Stimulated activated CD4-positive, alpha-beta T cell treated with anti-CD3 and anti-CD28 coated beads, Interleukin-12 subunit alpha, Interleukin-12 subunit beta, amount 100 ng/mL, for 48 hours (primary cell): ENCODE measurements at regions not wholly inside any gene's neighbourhood (a gene's known extent, or its start where the extent isn't known, plus 50 kb on each side); places are given as distances from the start of the nearest gene placed in this dataset.
"Not testable (repeated sequence)": the region's sequence is repeated elsewhere in the genome, so short reads cannot be mapped to it uniquely, and the experiment has no call there.

Experiments used
- DNase-seq, 3 donors: peaks; one replicate each; pipeline ENCODE4 v3.0.0-alpha.2; 2020; ENCODE audit warnings: low read depth in 2 of 3, low spot score in 1 of 3

DNA sequence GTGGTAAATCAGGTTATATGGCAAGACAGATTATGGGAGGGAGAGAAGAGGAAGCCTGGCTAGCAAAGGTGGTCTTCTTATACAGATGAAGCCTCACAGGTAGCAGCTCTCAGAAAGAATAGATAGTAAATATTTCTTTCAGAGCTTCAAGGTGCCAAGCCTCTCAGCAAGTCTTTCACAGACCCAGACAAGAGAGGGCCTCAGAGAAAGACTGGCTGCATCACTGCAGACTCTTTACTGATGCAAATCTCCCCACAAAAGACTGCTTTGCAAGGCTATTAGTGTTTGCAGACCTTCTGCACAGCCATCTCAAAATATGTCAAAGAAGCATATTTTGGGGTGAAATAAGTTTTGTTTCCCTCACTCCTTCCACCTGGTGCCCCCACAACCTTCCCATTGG is 372.4 kb upstream of the RND3 start:
- DNase-seq, result no peak

DNA sequence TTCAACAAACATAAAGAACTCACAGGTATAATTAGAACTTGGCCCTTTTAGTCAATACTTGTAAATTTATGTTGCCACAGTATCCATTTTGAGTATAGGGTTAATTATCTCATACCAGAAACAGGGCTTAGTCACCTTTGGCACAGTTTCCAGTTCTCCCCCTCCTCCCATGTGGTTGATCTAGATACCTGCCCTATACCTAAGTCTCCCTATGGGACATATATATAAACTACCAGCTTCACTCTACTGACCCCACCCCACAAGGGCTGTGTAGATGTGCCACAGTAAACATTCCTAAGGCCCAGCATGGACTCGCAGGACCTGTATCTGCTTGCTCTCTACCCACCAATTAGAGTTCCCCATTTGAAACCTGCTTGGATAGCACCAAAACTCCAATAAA is 371.7 kb upstream of the RND3 start:
- DNase-seq, result no peak

DNA sequence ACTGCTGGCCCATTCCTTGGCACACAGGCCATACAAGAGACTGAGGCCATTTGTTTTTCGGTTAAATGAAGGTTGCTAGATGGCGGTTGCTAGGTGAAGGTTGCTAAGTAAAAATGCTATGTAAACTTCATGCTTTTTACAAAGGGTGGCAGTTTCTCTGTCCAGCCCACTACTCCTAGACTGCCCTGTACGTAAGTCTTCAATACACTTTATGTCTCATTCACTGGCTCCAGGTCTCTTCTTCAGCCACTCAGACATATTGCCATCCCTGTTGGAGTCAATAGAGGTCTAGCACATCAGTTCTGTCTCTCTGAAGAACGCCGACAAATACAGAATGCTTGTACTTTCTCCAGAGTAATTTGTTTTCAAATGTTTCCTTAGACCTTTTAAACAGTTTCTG is 370.9 kb upstream of the RND3 start:
- DNase-seq, result no peak

DNA sequence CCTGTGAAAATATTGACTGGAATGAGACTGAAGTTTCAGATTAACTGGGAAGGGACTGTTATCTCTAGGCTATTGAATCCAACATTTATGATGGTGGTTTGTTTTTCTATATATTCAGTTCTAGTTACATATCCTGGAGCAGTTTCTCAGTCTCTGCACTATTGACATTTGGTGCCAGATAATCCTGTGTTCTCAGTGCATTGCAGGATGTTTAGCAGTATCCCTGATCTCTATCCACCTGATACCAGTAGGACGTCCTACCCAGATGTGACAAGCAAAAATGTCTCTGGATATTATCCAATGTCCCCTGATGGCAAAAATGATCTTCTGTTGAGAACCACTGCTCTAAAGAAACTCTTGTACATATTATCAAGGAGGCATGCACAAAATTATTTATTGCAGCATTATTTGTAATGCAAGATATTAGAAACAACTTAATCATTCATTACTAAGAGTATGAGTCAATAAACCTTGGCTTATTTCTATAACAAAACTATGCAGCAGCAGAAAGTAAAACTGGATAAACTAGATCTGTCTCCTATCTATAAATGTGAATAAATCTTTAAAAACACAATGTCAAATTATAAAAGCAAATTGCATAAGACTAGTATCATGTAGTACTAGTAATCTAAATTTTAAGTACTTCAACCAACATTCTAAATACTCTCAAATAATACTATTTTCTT is 369.3 kb upstream of the RND3 start:
- no peak for DNase-seq

DNA sequence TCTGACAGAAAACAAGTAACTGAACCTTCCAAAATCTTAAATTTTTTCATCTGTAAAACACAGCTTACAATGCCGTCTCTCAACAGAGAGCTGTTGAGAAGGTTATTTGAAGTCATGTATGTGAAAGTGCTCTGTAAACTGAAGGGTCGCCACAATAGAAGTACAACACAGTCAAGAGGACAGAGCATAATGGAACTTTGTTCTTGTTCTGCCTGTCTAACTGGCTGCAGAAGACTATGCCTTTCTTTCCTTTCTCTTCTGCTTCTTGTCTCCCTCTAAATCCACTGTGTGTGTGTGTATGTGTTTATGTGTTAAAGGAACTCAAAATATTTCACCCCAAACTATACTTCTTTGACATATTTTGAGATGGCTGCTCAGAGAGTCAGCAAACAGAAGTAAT is 365.8 kb upstream of the RND3 start:
- no peak for DNase-seq

DNA sequence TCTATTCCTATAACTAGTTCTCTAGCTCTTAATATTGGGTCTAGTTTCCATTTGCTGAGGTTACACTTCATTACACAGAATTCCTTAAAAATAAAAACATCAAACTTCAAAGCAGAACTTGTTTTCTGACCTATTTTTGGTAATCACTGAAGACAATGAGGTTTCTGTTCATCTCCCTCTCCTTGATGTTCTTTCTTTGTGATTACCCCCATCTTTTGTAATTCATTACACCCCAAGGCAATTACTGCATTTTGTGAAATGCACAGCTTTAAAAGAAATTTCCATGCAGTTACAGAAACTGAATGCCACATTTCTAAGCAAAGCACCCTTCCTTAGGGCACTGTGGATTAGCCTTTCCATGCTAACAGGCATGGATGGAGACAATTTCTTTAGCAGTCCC is 363.2 kb upstream of the RND3 start:
- no peak for DNase-seq

DNA sequence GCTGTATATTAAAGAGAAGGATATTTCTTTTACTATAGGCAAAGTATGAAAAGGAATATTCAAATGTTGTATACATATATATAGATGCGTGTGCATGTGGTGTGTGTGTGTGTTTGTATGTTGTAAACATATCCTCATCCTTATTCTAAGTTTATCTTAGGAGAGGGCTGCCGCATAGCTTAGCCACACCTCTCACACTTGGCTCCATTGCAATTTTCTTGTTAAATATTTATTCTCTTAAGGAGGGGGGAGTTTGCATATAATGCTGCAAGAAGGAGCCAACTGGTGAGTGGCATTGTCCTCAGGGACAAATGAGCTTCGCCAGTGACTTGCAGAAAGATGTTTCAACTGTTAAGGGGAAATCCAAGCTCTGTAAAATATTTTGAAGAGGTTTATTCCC is 360.1 kb upstream of the RND3 start:
- no peak for DNase-seq

DNA sequence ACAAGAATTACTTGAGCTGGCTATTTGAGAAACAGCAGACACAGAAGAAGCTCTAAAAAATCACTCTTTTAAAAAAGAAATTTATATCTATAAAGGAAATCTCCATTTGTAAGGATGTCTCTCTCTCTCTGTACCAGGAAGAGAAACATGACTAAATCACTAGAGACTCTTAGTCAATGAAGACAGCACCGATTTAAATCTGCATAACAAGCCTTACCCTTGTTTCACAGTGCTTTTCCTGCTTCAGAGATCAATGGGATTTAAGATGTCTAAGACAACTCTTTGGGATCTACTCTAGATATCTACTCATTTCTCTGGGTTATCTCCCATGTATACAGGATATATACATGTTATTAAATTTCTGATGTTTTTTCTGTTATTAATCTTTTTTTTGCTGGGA is 359.2 kb upstream of the RND3 start:
- DNase-seq, result no peak

DNA sequence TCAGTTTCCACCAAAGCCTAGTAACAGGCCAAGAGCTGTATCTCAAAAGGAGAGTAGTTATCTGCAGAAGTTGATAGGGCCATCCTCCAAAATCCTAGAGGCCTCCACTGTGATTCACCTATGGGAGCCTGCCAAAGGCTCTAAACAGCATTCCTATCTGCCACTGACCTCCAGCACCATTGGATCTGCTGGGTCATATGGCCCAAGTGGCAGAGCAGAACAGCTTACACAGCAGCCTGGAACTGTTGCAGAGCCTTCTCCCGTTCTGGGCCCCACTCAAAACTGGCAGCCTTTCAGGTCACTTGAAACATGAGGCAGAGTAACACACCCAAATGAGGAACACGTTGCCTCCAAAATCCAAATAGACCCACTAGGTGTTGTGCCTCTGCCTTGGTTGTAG is 345.2 kb upstream of the RND3 start:
- no peak for DNase-seq

DNA sequence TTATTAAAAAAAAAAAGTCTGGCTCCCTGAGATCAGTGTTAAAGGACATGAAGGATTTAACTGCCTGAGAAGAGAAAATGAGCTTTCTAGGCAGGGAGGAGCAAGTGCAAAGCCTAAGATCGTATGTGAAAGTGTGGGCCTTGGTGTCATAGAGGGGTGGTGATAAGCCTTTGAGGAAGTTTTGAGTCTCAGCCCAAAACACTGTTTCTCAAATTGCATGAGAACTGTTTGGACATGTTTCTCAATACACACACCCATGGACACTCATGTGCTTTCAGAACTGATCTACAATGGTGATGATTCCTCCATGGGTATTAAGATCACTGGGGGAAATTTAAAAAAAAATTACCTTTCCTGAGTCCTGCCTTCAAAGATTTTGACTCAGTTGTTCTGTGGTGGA is 336.7 kb upstream of the RND3 start:
- no peak for DNase-seq

DNA sequence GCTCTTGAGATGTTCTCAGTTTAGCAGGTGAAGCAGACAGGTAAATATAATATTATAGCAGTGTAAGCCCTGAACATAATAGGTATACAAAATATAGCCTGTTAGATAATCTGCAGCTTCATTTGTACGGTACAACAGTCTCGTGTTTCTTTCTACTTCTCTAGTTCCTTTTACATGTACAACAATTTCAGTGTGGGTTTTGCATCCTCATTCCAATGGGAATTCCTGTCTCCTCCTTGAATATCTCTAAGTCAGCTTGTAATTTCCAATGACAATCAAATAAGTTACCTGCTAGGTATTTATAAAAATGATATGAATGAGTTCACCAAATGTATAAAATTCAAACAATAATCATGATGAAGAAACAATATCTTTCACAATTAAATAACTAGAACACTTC is 330.0 kb upstream of the RND3 start:
- DNase-seq, result no peak

DNA sequence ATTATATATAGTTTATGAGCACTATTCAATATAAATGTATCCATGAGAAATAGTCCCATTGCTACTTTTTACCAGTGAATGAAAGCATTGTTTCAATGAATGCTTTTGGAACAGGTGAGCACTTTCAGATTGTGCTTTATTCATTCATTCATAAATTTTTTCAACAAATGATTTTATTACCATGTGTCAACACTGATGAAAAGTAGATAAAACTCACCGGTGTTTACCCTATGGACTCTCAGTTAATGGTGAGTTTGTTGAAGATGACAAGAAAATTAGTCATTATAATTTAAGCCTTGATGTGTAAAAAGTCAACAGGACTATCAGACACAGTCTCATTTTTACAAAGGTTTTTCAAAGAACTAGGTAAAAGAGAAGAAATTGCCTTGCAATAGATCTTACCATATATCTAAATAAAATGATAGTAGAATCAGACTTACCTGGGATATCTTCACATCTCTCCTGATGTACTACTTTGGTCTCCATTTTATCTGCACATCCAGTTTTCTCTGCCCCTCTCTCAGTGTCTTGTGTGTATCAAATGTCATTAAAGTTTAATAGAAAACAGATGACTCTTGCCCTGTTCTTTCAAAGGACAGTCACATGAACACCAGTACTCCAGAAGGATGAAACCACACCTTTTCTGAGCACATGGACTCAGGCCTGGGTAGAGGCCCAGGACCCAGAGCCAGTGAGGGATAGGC is 325.3 kb upstream of the RND3 start:
- DNase-seq, result no peak

DNA sequence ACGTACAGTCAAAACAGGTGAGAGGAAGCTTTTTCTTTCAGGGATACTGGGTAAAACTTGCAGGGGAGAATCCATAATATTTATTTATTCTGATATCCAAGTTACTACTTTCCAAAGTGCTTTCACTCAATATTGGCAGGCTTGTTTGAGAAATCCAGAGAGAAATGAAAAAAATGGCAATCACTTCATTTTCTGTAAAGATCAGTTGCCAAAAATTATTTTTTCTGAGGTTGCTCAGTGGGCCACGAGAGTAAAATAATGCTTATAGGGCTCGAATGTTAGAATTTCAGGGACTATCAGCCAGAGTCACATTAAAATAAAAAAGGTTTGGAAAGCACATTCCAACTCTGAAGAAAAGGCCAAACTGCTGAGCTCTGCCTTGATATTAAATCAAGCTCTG is 324.6 kb upstream of the RND3 start:
- DNase-seq, result no peak

DNA sequence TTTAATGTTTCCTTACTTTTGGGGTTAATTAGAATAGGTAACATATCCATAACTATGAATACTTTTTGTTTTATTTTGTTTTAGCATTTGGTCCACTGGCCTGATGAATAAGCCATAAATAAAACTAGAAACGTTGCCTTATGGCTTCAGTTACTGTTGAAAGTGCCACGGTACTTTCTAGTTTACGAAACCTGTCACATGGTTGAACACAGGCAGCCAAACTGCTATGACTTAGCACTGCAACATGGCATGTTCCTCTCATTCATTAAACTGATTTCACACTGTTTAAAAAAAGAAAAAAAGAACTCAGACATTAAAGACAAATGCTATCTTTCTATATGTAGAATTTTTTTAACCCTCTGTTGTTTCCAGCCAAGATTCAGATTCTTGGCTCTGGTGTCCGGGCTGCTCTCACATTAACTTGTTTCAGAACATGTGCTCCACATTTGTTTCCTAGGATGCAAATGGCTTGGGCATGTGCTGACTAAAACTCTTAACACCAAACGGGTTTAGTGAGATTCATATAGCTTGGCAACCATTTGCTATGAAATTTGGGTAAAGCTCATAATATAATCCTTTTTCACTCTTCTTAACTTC is 323.9 kb upstream of the RND3 start:
- no peak for DNase-seq

DNA sequence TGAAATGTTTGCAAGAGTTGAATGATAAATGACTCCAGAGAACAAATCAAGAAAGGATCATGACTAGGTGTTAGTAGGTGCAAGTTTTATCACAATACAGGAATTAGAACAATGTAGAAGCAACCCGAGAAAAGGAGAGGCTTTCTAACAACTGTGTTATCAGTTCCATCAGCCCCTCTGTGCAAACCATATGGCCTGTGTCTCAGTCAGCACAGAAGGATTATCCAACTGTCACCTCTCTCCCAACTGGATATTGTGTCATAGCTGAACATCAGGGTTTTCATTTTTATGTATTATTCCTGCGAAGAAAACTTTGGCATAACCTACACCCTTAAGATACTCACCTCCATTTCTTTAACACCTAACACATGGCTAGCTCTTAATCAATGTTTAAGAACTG is 321.6 kb upstream of the RND3 start:
- no peak for DNase-seq

DNA sequence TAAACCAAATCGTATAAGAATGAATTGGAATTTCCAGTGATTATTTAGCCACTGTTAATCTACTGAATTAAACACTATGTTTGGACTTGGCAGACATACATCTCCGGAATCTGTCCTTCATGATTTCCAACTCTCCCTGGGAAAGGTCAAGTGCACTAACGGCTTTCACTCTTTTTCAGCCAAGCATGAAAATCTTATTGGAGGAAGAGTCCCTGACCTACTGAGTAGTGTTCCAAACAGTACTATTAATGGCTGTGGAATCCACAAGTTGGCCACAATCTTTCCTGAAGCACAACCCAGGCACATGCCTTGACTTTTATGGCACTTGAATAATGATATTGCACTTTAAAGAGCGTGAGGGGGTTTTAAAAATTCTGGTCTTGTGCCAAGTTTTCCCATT is 318.9 kb upstream of the RND3 start:
- no peak for DNase-seq

DNA sequence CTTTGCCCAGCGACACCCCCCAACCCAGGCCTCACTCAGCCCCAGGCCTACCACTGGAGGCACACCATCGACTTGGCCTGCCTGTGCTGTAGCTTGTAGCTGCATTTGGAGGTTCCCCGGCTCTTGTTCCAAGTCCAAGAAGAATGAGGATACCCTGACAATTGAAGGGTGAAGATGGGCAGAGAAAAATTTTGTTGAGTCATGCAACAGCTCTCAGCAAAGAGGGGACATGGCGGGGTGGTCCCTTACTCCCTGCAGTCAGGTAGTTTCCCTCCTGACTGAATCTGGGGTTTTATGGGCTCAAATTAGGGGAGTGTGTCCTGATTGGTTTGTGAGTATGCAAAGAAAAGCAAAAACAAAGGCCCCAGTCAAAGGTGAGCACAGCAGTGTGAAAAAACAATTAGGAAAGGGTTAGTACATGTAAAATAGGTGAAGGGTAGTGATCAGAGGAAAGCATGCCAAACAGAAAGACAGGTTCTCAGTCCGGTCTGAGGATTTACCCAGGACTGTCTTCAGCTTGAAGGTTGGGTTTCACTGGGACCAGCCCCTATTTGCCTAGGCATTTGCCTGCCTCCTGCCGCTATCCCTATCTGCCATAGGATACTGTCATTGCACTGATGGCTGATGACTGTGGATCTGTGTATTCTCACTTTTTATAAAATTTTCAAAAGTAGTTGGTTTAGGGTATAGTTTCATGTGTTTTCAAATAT is 316.4 kb upstream of the RND3 start:
- DNase-seq, result no peak

DNA sequence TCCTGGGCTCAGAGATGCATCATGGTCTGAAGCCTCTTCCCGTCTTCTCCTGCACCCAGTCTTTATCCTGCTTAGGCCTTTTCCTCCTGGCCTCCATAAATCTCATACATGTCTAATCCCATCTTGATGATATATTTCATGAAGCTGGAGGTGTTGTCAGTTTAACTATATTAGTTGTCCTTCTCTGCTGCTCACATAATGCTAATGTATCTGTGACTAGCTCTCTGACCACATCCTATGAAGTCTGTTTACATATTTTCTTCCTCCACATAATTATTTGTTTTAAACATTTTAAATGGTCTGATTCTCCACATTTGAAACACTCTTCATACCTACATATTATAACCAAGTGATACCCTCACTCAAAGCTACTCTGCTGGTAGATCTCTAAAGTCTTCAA is 315.2 kb upstream of the RND3 start:
- DNase-seq, result no peak

DNA sequence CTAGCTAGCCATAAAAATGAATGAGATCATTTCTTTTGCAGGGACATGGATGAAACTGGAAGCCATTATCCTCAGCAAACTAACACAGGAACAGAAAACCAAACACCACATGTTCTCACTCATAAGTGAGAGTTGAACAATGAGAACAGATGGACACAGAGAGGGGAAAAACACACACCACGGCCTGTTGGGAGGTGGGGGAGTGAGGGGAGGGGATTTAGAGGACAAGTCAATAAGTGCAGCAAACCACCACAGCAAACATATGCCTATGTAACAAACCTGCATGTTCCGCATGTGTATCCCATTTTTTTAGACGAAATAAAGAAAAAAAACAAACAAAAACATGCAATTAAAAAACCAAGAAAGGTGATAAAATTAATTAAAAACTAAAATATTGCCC is 308.8 kb upstream of the RND3 start:
- not testable (repeated sequence) for DNase-seq

DNA sequence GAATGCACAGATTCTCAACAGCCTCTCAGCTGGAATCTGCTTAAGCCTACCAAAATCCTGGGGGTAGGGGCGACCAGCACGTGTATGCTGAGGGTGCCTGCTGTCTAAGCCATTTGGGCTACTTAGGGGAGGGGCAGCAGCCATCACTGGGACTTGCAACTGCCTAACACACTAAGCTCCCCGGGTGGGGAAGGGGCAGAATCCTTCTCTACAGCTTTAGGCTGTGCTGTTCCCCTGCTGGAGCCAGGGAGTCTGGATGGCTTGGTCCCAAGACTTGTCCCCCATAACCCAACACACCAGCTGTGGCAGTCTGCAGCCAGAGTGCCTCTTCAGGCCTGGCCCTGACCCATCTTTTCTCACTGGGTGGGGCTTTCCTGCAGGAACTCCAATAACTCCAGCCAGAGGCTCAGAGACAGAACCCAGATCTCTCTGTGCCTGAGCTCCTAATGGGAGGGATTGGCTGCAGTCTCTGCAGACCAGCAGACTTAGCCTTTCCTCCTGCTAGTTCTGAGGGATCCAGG is 305.4 kb upstream of the RND3 start:
- DNase-seq, result no peak

DNA sequence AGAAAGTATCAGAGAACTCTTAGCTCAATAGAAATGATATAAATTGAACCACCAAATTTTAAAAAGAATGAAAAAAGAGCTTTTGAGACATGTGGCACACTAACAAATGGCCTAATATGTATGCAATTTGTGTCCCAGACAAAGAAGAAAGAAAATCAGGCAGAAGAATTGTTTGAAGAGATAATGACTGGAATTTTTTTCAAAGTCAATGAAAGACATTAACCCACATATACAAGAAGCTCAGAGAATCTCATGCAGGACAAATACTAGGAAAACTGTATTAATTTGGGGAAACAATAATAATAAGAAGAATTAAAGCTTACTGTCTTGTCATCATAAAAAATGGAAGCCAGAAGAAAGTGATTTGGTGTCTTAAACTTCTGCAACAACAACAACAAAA is 304.1 kb upstream of the RND3 start:
- no peak for DNase-seq

DNA sequence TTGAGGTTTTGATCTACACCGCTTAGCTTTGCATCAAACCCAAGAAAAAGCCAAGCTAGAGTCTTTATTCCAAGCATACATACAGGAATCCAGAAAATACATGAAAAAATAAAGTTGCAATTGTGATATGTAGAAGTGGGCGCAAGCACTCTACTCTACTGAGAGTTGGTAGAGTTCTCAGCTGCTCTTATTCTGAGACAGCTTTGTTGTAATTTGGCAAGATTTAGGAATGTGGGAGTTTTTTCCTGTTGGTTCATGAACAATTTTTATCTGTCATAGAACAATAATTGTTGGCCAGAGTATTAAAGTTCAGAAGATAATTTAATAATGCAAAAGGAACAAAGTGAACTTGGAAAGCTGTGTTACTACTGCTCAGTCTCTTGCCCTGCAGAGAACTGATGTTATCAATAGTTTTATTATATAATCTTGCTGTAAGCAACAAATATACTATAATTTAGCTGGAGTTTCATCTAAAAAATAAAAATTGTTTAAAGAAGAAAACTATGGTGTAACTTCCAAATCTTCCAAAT is 302.0 kb upstream of the RND3 start:
- DNase-seq, result no peak
